ENCODE measurements at regions not wholly inside any gene's neighbourhood (a gene's known extent, or its start where the extent isn't known, plus 50 kb on each side); places are given as distances from the start of the nearest gene placed in this dataset.

DNA sequence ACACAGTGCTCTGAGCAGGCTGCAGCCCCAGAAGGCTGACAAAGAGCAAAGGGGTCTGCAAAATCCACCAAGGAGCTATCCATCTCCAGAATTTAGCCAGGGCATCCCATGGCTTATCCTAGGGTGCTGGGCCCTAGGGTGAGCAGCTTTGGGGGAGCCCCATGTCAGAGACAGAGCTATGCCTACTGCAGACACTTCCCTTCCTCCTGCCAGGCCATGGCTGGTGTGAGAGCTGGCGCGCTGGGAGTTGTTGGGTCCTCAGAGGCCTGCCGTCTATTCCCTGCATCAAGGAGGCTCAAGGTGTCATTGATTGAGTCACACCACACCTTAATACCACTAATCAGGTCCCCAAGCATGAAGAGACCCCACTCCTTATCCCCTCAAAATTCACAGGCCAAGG is 85.3 kb upstream of the TP53I11 start:
- TF ChIP-seq, protein P1, sequence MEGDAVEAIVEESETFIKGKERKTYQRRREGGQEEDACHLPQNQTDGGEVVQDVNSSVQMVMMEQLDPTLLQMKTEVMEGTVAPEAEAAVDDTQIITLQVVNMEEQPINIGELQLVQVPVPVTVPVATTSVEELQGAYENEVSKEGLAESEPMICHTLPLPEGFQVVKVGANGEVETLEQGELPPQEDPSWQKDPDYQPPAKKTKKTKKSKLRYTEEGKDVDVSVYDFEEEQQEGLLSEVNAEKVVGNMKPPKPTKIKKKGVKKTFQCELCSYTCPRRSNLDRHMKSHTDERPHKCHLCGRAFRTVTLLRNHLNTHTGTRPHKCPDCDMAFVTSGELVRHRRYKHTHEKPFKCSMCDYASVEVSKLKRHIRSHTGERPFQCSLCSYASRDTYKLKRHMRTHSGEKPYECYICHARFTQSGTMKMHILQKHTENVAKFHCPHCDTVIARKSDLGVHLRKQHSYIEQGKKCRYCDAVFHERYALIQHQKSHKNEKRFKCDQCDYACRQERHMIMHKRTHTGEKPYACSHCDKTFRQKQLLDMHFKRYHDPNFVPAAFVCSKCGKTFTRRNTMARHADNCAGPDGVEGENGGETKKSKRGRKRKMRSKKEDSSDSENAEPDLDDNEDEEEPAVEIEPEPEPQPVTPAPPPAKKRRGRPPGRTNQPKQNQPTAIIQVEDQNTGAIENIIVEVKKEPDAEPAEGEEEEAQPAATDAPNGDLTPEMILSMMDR (IDR thresholded peaks at IDR 0.05) = no peak
- TF ChIP-seq POLR2A (IDR thresholded peaks at IDR 0.05; ENCODE audit: low read length) (no peak), REST (IDR thresholded peaks at IDR 0.05) (no peak), CHD4 (IDR thresholded peaks at IDR 0.05; ENCODE audit: borderline replicate concordance) (no peak), POLR2AphosphoS2 (conservative IDR thresholded peaks at IDR 0.05; ENCODE audit: low read length) (no peak)

All from A549 (cell line).